ENCODE measurements at regions not wholly inside any gene's neighbourhood (a gene's known extent, or its start where the extent isn't known, plus 50 kb on each side); places are given as distances from the start of the nearest gene placed in this dataset.

DNA sequence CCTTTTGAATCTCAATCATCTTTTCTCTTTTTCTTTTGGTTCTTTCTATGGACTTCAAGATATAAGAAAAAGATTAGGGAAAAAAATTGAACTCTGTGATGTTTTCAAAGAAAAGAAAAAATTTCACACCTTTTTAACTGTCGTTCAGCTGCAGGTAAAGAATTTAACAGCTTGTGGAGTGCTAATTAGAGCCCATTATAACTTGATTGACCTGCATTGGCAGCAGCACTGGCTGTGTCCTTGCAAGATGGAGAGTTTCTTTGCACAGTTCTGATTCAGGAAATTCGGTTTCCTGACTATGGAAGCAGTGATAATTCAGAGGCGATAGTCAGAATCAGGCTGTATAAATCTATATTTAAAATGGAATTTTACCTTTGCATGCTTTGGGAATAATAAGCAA lies 183.2 kb upstream of the DACH1 start:
- TF ChIP-seq, protein P1, sequence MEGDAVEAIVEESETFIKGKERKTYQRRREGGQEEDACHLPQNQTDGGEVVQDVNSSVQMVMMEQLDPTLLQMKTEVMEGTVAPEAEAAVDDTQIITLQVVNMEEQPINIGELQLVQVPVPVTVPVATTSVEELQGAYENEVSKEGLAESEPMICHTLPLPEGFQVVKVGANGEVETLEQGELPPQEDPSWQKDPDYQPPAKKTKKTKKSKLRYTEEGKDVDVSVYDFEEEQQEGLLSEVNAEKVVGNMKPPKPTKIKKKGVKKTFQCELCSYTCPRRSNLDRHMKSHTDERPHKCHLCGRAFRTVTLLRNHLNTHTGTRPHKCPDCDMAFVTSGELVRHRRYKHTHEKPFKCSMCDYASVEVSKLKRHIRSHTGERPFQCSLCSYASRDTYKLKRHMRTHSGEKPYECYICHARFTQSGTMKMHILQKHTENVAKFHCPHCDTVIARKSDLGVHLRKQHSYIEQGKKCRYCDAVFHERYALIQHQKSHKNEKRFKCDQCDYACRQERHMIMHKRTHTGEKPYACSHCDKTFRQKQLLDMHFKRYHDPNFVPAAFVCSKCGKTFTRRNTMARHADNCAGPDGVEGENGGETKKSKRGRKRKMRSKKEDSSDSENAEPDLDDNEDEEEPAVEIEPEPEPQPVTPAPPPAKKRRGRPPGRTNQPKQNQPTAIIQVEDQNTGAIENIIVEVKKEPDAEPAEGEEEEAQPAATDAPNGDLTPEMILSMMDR (conservative IDR thresholded peaks at IDR 0.05; ENCODE audit: low read depth, low read length): no peak
- TF ChIP-seq EZH2 (IDR thresholded peaks at IDR 0.05; ENCODE audit: borderline replicate concordance, low read depth, low read length, poor library complexity, severe bottlenecking): no peak
